Tibial artery (tissue), 4 donors: ENCODE measurements at regions not wholly inside any gene's neighbourhood (a gene's known extent, or its start where the extent isn't known, plus 50 kb on each side); places are given as distances from the start of the nearest gene placed in this dataset.
A peak's percentile ranks its signal among the peaks of the same experiment; 100 is the strongest.

ENCODE experiments used
- DNase-seq, 2 donors: peaks; one replicate each; pipeline ENCODE4 v3.0.0-alpha.2; 2019
- H3K27ac ChIP-seq, 2 donors: fragments of 200-600 bp; sonication (generic) in 1 of 2; 1 replicate in 1 of 2; 2 replicates in 1 of 2; pipeline ENCODE4 v1.5.1; 2018 to 2019; ENCODE audit warnings: mild to moderate bottlenecking in 1 of 2
- H3K27me3 ChIP-seq, 2 donors: fragments of 200-600 bp; sonication (generic) in 1 of 2; one replicate each; pipeline versions ENCODE4 v1.5.1 to v1.6.0; 2016 to 2019
- H3K36me3 ChIP-seq, 3 donors: fragments of 200-600 bp; sonication (generic) in 2 of 3; one replicate each; pipeline ENCODE4 v1.5.1; 2016 to 2019; ENCODE audit warnings: mild to moderate bottlenecking in 2 of 3
- H3K4me1 ChIP-seq, 4 donors: fragments of 200-600 bp; sonication (generic) in 2 of 4; 1 replicate in 3 of 4; 2 replicates in 1 of 4; pipeline ENCODE4 v1.5.1; 2016 to 2019
- H3K4me3 ChIP-seq, 2 donors: fragments of 200-600 bp; sonication (generic) in 1 of 2; 1 replicate in 1 of 2; 2 replicates in 1 of 2; pipeline ENCODE4 v1.5.1; 2018 to 2019; ENCODE audit warnings: mild to moderate bottlenecking in 2 of 2
- H3K9me3 ChIP-seq, 3 donors: fragments of 200-600 bp; sonication (generic) in 1 of 3; one replicate each; pipeline ENCODE4 v1.5.1; 2016 to 2019
- CTCF ChIP-seq, 2 experiments: fragments of 200-600 bp in 1 of 2; fragments of 450-650 bp in 1 of 2; IDR thresholded peaks; one replicate each; pipeline ENCODE4 v1.5.1; 2017 to 2019; ENCODE audit warnings: antibody characterized with exemption in 2 of 2, mild to moderate bottlenecking in 1 of 2, moderate library complexity in 1 of 2
- intact Hi-C: fragments of 100-400 bp; cut with DNase I; formaldehyde crosslinking; loops from one replicate; pipeline ENCODE4 v1.15.0; 2023; ENCODE audit warnings: low total_unique reads

DNA sequence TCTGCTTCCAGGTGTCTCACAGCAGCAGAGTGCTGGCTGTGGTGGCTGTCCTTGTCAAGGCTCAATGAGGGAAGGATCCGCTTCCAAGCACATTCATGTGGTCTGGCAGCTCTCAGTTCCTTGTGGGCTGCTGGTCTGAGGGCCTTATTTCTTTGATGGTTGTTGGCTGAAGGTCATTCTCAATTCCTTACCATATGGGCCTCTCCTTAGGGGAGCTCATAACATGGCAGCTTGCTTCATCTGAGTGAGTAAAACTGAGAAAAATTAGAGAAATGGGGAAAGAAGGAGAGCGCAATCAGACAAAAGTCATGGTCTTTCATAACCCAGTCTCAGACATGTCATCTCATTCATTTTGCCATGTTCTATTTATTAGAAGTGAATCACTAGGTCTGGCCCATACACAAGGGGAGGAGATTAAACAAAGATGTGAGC lies 81.7 kb upstream of the TSPAN2 start:
- H3K4me3 ChIP-seq, result no peak overlapping the region
- DNase-seq, result no peak
- TF ChIP-seq CTCF (IDR thresholded peaks at IDR 0.05), result no peak
- no peaks in the 10 kb centered on the region for H3K36me3 ChIP-seq
- H3K27me3 ChIP-seq, result no peaks in the 10 kb centered on the region
- H3K4me1 ChIP-seq, result no peaks in the 10 kb centered on the region
- peak overlapping the region in 1 of 2 donors; percentile 3 for H3K27ac ChIP-seq
- H3K9me3 ChIP-seq, result no peaks in the 10 kb centered on the region
- intact Hi-C loops, result no loop called here

DNA sequence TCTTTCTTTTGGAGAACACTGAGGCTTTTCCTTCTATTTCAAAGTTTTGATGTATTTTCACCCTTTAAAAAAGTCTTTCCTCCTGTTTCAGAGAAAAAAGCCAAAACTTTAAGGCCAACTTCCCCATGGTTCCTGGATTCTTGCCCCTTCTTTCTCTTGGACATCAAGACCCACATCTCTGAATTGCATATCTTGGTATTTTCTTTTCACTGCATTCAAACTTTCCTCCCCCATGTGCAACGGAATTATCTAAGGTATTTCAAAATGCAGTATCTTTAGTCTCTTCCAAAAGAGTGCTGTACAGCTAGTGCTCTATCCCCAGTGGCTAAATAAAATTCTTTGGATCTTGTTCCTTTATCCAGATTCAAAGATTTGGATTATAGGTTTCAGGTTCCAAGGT lies 81.1 kb upstream of the TSPAN2 start:
- Histone ChIP-seq H3K9me3 (no peaks in the 10 kb centered on the region), H3K36me3 (no peaks in the 10 kb centered on the region), H3K27me3 (no peaks in the 10 kb centered on the region), H3K27ac (peak overlapping the region in 1 of 2 donors; percentile 3), H3K4me1 (no peaks in the 10 kb centered on the region), H3K4me3 (no peak overlapping the region)
- intact Hi-C loops, result no loop called here
- no peak for TF ChIP-seq CTCF (IDR thresholded peaks at IDR 0.05)
- no peak for DNase-seq

DNA sequence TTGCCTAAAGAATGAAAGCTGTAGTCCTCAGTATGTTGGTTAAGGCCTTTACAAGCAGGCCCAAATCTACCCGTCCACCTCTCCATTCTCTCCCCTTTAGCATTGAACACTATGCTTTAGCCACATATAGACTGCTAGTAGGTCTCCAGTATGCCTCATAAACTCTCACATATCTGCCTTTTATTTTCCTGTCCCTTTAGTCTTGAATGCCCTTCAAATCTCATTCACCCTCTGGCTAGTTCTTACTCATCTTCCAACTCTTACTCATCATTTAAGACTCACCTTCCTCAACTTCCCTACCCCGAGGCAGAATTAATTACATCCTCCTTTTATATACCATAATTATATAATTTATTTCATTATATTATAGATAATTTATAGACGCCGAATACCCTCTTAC lies 78.7 kb upstream of the TSPAN2 start:
- Histone ChIP-seq H3K9me3 (no peaks in the 10 kb centered on the region), H3K4me1 (no peaks in the 10 kb centered on the region), H3K36me3 (no peaks in the 10 kb centered on the region), H3K4me3 (no peak overlapping the region), H3K27me3 (no peaks in the 10 kb centered on the region), H3K27ac (no peak overlapping the region)
- DNase-seq, result no peak
- no peak for TF ChIP-seq CTCF (IDR thresholded peaks at IDR 0.05)
- intact Hi-C loops, result no loop called here

DNA sequence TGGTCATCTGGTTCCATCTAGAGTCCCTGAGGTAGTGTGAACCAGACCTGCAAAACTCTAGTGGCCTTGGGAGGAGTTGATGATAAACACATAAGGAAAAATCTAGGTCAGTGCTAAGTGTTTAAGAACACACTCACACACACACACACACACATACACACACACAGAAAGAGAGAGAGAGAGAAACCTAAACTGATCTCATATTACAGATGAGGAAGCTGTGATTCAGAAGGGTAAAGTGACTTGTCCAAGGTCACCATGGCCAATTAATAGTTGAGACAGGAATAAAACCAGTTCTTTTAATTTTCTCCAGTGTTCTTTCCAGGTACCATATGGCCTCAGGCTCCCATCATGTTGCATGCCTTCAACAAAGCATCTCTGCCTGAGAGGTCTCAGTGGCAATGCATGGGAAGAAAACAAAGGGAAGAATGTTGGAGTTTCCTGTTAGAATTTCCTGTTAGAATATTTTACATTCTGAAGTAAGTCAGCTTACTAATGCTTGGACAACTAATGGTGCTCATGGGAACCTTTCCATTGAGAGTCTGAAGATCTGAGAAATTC lies 77.3 kb upstream of the TSPAN2 start:
- H3K36me3 ChIP-seq, result no peaks in the 10 kb centered on the region
- H3K27ac ChIP-seq, result no peak overlapping the region
- DNase-seq, result no peak
- no peaks in the 10 kb centered on the region for H3K27me3 ChIP-seq
- H3K4me3 ChIP-seq, result no peak overlapping the region
- intact Hi-C loops, result no loop called here
- no peak for TF ChIP-seq CTCF (IDR thresholded peaks at IDR 0.05)
- H3K9me3 ChIP-seq, result no peaks in the 10 kb centered on the region
- H3K4me1 ChIP-seq, result no peaks in the 10 kb centered on the region

DNA sequence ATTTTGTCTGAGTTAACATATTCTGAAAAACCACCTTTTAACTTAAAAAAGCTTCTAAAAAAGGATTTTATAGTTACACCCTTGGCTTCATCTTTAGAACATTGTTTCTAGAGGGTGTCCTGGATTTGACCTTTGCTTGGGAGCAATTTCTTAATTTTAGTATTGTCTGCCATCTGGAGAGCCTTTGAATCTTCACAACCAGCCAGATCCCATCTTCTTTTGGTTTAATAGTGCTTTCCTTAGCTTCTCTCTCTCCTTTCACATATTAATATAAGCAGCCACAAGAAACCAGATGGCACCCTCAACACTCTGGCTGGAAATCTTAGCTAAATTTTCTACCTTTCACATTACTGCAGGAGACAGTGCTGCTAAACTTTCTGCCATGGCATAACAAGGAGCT lies 76.5 kb upstream of the TSPAN2 start:
- Histone ChIP-seq H3K9me3 (no peaks in the 10 kb centered on the region), H3K4me3 (no peak overlapping the region), H3K36me3 (no peaks in the 10 kb centered on the region), H3K27me3 (no peaks in the 10 kb centered on the region), H3K27ac (no peak overlapping the region), H3K4me1 (no peaks in the 10 kb centered on the region)
- intact Hi-C loops, result no loop called here
- no peak for DNase-seq
- TF ChIP-seq CTCF (IDR thresholded peaks at IDR 0.05), result no peak
